GM12873 (cell line): ENCODE measurements at regions not wholly inside any gene's neighbourhood (a gene's known extent, or its start where the extent isn't known, plus 50 kb on each side); places are given as distances from the start of the nearest gene placed in this dataset.

ENCODE experiments used
- TF ChIP-seq, protein P1 (sequence below): IDR thresholded peaks from 2 replicates; pipeline ENCODE4 v1.5.1; 2012; ENCODE audit warnings: low read depth, mild to moderate bottlenecking, moderate library complexity, low read length, control low read depth; ENCODE audit not compliant: insufficient read depth; ENCODE audit errors: missing control alignments

DNA sequence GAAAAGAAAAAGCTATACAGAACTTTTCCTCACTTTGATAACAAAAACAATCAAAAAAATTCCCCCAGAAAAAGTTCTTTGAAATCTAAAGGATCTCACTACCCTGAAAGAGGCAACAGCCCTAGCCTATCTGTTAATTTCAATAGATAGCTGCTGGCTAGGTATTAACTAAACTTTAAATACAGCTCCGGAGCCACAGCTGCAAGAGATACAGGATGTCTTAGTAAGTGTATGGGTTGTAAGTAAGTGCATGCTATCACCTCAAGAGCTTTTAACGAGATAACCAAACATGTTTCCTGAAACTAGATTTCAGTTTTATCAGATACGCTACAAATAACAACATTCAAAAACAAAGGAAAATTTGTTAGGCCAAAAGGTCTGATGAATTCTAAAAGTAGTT is 148.4 kb downstream of the KLF12 start:
- TF ChIP-seq, protein P1, sequence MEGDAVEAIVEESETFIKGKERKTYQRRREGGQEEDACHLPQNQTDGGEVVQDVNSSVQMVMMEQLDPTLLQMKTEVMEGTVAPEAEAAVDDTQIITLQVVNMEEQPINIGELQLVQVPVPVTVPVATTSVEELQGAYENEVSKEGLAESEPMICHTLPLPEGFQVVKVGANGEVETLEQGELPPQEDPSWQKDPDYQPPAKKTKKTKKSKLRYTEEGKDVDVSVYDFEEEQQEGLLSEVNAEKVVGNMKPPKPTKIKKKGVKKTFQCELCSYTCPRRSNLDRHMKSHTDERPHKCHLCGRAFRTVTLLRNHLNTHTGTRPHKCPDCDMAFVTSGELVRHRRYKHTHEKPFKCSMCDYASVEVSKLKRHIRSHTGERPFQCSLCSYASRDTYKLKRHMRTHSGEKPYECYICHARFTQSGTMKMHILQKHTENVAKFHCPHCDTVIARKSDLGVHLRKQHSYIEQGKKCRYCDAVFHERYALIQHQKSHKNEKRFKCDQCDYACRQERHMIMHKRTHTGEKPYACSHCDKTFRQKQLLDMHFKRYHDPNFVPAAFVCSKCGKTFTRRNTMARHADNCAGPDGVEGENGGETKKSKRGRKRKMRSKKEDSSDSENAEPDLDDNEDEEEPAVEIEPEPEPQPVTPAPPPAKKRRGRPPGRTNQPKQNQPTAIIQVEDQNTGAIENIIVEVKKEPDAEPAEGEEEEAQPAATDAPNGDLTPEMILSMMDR, result no peak

DNA sequence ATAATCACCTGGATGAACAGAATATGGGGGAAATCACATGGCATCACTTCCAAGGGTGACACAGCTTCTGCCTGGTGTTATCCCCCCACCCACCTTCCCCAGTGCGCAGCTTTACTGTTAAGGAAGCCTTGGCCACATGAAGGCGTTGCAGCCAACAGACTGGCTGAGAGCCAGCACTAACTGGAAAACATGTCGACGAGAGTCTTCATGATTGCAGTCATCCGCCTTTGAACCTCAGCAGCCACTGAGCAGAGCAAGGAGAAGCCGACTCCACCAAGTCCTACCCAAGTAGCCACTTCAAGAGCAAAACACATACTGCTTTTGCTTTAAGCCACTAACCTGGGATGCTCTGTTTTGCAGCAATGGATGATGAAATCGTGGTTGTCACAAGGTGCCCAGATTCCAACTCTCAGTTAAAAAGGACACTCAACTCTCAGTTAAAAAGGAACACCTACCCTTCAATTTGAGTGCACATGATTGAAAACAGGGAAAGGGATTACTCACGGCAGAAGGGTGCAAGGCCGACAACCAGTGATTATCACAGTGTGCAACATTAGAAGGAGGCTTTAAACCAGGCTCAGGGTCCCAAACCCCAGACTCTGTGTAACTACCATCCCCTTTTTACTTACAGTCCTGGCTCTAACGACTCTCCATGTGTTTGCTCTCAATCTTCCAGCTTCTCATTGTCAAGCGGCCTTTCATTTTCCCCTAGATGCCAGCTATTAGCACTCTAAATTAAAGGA is 149.1 kb downstream of the KLF12 start:
- TF ChIP-seq, protein P1, result no peak

DNA sequence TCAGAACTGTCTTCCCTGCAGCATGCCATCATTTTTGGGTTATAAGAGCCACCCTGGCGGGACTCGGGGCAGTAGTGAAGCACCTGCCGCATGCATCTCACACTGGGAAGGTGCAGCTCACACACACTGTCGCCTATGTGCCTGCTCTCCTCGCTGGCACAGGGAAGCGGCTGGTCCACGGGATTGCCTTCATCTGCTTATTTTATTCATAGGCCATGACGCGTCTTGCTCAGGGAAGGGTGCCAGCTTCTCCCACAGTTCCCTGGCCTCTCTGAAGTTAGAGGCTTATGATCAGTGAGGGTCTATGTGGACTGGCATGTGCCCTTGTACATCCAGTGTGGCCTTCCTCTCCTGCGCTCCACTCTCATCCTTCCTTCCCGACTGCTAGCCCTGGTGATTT is 150.0 kb downstream of the KLF12 start:
- TF ChIP-seq, protein P1, result no peak

DNA sequence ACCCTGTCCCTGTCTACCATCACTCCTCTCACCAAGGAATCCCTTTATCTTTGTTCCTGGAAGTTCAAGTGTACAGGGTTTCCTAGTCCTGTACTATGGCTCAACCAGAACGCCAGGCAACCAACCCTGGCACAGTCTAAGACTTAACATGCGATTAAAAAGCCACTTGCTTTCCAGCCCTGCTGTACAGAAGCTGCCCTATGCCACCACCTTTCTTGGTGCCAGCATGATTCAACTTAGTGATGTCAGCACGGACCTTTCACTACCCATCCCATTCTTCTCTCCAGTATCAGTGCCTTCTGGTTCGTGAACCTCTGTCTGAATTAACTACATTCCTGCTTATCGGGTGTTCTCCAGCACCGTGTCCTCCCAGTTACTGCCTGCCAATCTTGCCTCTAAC is 151.1 kb downstream of the KLF12 start:
- TF ChIP-seq, protein P1, result no peak

DNA sequence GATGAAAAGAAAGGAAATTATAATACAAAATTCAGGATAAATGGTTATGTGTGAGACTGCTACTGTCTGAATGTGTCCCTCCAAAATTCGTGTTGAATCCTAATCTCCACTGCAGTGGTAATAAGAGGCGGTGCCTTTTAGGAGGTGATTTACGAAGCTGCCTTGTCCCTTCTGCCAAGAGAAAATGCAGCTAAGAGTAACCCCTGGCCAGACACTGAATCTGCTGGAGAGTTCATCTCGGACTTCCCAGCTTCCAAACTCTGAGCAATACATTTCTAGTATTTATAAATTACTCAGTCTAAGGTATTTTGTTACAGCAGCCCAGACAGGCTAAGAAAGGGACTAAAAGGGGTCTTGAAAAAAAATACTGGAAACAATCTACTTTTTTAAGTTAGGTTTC is 152.6 kb downstream of the KLF12 start:
- TF ChIP-seq, protein P1, result no peak

DNA sequence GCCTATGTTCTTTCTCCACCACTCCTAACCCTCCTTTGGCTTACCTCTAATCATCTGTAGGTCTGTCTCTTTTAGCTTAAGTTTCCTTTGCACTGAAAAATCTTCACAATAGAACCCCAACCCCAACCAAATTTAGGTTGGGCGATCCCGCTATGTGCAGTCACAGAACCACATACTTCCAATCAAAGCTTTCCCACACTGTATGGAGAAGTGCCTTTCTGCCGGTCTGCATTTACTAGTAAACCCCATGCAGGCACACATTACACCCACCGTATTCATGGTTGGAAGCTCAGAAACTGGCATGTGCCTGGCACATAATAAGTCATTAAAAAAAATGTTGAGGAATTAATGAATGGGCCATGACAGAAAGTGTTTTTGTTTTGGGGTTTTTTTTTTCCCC is 158.4 kb downstream of the KLF12 start:
- TF ChIP-seq, protein P1, result no peak

DNA sequence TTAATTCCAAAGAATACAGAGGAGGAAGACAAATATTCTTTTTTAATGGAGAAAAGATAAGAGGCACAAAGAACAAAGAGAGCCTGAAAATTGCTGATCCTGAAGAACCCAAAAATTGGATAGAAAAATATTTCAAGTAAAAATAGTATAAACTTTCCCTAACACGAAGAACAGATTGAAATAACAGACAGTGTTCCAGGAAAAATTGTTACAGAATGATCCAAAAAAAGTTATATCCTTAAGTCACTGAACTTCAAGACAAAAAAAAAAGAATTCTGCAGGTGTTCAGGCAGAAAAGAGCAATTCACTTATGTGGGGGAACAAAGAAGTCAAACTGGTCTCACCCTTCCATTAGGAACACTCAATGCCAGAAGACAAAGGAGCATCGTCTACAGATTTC is 160.2 kb downstream of the KLF12 start:
- TF ChIP-seq, protein P1, result no peak
